ENCODE measurements at regions not wholly inside any gene's neighbourhood (a gene's known extent, or its start where the extent isn't known, plus 50 kb on each side); places are given as distances from the start of the nearest gene placed in this dataset.
A peak's percentile ranks its signal among the peaks of the same experiment; 100 is the strongest.
"Not testable (repeated sequence)": the region's sequence is repeated elsewhere in the genome, so short reads cannot be mapped to it uniquely, and the experiment has no call there.

GRCh38 chr7:13742811-13743210, 246.7 kb downstream of the ETV1 start:
- DNase-seq, result peak in 1 of 2 experiments; percentile 50

DNA sequence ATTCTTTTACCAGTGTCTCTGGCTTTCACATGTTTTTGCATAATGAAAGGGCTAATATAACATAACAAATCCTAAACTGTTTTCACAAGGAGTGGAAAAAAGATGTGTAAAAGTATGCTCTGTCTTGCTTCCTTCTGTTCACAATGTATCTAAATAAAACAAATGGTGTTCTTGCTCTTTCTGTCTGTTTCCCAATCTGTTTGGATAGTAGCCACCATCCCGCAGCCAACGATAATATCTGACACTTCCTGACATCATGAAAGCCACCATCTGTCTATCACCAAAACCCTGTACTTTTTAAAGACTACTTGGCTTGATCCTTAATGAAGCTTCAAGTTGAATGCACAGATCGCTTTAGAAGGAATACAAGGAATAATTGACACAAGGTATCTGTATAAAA, 246.2 kb downstream of the ETV1 start:
- DNase-seq, result no peak

DNA sequence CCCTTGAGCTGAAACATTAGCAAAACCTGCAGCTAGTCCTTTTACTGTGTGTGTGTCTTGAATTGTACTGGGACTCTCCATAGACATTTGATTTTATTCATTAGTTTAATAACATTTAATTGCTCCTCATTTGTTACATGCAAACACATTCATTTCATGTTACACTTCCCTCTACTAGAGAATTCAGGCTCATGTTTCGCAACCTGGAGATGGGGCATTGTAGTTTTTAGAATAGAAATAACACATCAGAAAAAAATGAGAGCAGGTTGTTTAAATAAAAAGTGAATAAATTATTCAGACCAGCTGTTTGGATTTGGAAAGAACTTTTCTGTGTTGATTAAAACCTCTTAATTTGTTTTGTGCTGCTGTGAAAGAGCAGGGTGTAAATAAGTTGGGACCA, 243.9 kb downstream of the ETV1 start:
- DNase-seq, result no peak

GRCh38 chr7:13748998-13749397, 240.5 kb downstream of the ETV1 start:
- DNase-seq, result no peak

DNA sequence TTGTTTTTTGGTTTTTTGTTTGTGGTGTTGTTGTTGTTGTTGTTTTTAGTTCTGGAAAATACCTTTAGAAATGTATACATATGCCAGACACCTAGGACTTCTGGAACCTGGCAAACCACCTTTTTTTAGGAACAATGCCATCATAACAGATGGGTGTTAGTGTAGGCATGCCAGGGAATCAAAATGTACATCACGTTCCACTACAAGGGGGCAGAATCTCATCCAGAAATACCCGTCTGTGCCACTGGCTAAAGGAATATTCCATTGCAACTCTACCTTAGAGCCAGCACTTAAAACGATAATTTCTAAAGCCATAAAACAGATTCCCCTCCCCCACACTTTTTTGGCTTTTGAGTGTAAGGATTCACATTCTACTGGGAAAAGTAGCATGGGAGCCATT, 239.8 kb downstream of the ETV1 start:
- DNase-seq, result no peak

DNA sequence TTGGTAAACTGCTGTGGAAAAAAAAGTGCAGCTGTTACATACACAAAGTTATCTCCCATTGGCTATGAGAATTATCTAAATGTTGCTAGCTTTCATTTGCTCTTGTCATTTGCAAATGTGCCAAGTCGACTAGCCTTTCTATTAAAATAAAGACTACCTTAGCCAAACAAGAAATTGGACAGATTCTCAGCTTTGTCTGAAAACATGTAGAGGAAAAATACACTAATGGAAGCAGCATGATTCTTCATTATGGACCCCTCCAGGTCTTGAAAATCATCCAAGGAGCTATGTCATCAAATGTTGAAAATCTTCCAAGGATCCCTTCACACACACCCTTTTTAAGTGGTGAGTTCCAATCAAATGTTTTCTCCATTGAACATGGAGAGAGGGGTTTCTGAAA, 237.7 kb downstream of the ETV1 start:
- no peak for DNase-seq

- no peak for DNase-seq
Observed at GRCh38 chr7:13757841-13758240, 231.6 kb downstream of the ETV1 start.

DNA sequence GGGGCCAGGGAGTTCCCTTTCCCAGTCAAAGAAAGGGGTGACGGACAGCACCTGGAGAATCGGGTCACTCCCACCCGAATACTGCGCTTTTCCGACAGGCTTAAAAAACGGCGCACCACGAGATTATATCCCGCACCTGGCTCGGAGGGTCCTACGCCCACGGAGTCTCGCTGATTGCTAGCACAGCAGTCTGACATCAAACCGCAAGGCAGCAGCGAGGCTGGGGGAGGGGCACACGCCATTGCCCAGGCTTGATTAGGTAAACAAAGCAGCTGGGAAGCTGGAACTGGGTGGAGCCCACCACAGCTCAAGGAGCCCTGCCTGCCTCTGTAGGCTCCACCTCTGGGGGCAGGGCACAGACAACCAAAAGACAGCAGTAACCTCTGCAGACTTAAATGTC, 223.6 kb downstream of the ETV1 start:
- DNase-seq, result not testable (repeated sequence)

GRCh38 chr7:13770305-13770704, 219.2 kb downstream of the ETV1 start:
- no peak for DNase-seq

- no peak for DNase-seq
Observed at GRCh38 chr7:13774976-13775375, 214.5 kb downstream of the ETV1 start.

DNA sequence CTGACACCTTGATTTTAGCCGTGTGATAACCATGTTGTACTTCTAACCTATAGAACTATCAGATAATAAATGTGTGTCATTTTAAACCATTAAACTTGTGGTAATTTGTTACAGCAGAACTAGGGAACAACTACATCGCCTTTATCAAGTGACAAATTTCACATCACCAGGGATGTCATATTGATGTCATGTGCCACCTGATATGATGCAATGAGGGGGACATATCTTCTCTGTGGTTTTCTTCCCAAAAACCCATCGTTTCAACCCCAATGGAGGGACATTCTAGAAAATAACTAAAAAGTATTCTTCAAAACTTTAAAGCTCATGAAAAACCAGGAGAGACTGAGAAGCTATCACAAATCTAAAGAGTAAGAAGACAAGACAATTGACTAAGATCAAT, 212.2 kb downstream of the ETV1 start:
- DNase-seq, result no peak

DNA sequence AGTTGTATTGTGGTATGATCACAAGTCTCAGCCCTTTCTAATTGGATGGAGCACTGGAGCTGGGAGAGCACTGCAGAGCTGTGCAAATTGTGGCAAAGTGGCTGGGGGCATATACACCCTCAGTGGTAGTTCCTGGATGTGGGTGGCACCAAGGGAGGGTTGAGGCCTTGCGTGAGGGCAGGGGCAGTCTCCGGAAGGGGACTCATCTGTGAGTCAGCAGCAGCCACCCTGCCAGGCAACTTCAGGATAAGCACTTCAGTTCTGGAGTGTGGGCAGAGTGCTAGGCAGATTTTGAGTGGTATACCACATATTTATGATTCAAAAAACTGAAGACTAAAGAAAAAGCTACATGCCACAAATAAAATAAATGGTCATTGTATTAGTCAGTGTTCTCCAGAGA, 210.5 kb downstream of the ETV1 start:
- DNase-seq, result peak; percentile 71 to 87

DNA sequence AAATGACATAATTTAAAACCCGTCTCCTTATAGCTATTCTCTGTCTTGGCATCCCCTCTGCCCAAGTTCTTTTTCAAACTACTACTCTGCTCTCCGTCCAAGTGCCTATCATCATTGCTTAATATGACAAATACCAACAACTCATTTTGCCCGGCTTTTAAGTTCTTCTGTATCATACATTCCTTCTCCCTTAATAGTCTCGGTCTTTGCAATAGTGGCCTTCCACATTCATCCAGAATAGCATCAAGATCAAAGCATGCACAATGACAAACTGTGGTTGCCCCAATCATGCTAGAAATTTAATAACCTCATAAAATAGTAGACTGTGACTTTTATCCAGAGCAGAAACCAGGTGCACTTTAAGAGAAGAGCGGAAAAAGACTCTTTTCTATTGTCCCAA, 198.9 kb downstream of the ETV1 start:
- DNase-seq, result no peak

DNA sequence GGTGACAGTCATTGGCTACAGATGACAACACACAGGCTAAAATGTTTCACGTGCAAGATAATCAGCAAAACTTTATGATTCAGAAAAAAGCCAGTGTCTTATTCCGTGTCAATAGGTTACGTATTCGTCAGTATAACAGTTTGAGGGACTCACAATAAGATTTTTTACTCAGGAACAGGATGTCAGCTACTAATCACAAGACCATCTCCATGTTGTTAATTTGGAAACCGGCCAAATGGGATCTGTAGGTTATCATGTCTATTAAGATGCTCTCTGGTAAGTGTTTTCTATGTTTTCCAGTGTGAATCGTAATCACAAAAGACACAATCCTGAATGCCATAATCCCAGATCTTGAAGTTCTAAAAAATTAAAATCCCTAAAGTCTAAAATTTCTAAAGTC, 197.3 kb downstream of the ETV1 start:
- DNase-seq, result no peak

- DNase-seq, result no peak
Observed at GRCh38 chr7:13793926-13794325, 195.5 kb downstream of the ETV1 start.

DNA sequence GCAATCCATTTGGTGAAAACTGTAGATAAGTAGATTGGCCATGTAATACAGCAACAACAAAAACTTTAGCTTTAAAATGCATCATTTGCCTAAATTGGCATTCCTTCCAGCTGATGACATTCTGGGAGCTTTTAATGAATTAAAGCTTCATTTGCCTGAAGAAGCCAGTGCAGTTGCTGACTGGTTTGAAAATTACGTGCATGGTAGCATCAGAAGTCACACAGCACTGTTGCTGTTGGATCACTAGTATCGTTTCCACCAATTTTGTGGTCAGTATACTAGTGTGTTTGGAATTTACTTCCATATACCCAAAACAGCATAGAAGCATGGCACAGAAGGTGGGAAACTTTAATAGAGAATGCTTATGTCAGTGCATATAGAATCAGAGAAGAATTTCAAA, 194.9 kb downstream of the ETV1 start:
- DNase-seq, result no peak

DNA sequence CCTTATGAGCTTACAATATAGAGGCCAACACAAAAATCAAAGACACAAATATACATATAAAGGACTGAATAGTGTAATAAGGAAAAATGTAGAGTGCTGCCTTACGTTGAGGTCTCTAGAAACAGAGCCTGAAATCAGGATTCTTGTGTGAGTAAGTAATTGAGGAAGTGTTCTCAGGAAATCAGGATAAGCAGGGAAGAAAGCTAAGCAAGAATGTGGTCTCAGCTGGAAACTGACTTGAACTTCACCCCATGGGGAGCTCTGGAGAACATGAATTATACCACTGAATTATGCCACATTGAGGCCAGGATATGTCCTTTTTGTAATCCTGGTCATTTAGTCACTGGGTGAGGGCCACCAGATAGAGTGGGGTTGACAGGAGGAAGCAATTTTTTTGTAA, 191.9 kb downstream of the ETV1 start:
- DNase-seq, result no peak

- DNase-seq, result no peak
Observed at GRCh38 chr7:13800694-13801448, 188.6 kb downstream of the ETV1 start.

DNA sequence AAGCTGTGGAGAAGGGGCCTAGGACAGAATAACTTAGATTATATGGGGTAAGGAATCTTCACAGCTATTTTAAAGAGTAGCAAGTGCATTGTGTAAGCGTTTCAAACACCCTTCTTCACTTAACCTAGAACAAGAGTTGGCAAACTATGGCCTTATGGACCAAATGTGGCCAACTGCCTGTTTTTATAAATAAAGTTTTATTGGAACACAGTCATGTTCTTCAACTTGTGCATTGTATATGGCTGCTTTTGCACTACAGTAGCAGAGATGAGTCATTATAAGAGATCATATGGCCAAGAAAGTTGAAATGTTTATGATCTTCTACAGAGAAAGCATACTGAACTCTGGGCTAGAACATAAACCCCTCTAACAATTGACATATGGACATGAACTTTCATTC, 187.8 kb downstream of the ETV1 start:
- no peak for DNase-seq

DNA sequence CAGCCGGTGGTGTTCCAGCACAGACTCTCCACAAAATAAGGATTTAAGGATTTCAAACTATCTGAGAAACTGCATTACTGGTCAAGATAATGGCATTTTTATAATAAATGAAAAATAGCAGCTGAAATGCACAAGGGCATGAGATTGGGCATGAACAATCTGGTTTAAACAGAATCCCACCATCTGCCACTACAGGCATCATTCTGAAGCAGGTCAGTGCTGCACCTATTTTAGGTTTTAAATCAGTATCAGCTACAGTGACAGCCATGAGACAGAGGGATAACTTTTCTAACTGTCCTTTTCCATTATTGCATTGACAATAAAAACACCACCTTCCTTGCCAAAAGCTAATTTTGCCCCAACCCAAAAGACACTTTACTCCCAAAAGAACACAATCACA, 186.8 kb downstream of the ETV1 start:
- no peak for DNase-seq

DNA sequence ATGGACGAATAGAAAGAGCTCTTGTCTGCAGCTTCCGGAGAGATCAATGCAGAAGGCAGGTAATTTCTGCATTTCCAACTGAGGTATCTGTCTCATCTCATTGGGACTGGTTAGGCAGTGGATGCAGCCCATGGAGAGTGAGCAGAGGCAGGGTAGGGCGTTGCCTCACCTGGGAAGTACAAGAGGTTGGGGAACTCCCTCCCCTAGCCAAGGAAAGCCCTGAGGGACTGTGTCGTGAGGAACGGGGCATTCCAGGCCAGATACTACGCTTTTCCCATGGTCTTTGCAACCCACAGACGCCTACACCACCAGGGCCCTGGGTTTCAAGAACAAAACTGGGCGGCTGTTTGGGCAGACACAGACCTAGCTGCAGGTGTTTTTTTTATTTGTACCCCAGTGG, 186.3 kb downstream of the ETV1 start:
- no peak for DNase-seq

- not testable (repeated sequence) for DNase-seq
Observed at GRCh38 chr7:13806089-13806867, 183.2 kb downstream of the ETV1 start.

- DNase-seq, result not testable (repeated sequence)
Observed at GRCh38 chr7:13817230-13817629, 172.2 kb downstream of the ETV1 start.

DNA sequence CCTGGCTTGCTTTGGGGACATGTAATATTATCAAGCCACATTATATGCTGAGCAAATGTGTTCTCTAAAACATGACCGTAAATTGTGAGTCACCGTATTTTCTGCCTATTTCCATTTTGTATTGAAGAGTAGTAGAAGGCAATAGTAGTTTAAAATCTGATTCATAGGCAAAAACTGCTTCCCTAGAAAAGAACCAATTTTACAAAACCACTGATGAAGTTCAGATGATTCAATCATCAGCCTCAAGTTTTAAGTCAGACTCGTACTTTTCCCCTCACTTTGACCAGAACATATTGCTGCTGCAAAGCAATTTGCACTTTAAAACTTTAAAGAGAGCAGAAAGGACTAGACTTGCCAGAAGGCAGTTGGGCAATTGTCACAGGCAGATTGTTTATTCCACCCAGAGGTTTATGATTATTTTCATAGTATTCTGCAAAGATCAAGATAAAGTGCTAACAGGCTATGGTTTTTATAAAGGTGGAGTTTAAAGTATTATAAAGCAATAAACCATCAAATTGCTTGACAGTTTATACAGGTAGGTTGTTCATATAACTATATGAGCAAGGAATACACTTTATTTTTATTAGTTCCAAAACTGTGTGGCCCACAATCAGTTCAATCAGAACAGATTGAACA, 168.2 kb downstream of the ETV1 start:
- no peak for DNase-seq
